ENCODE measurements at regions not wholly inside any gene's neighbourhood (a gene's known extent, or its start where the extent isn't known, plus 50 kb on each side); places are given as distances from the start of the nearest gene placed in this dataset.

GRCh38 chr7:68862261-68862660 lies 736.0 kb upstream of the AUTS2 start:
- Histone ChIP-seq H2BK20ac (ENCODE audit: low read depth, low read length) (no peak overlapping the region), H3K79me1 (ENCODE audit: low read depth in 1 of 2, low read length in 2 of 2) (no peaks in the 10 kb centered on the region), H2BK120ac (ENCODE audit: low read depth, low read length) (no peak overlapping the region), H3K9ac (ENCODE audit: low read depth, low read length) (no peak overlapping the region), H2BK15ac (ENCODE audit: low read depth, low read length) (no peak overlapping the region), H2AK5ac (ENCODE audit: low read depth, low read length) (no peak overlapping the region), H3K4me1 (ENCODE audit: control insufficient read depth, insufficient read depth, low read length) (no peaks in the 10 kb centered on the region), H4K8ac (ENCODE audit: low read depth in 2 of 2, low read length in 2 of 2) (no peak overlapping the region), H3K27ac (ENCODE audit: insufficient read depth, low read length) (no peak overlapping the region), H2AK9ac (replicated peaks; ENCODE audit: low read depth, low read length, poor library complexity) (no peak overlapping the region), H4K20me1 (ENCODE audit: insufficient read depth, low read length) (no peaks in the 10 kb centered on the region), H3K4me3 (ENCODE audit: insufficient read depth, low read depth, low read length) (no peak overlapping the region), H4K91ac (ENCODE audit: insufficient read depth, low read depth, low read length) (no peak overlapping the region), H3K9me3 (ENCODE audit: control insufficient read depth, insufficient read depth, low read length) (peaks cover 6% of the 10 kb centered on the region), H3K9me1 (ENCODE audit: insufficient read depth, low read length) (no peaks in the 10 kb centered on the region), H3K4ac (ENCODE audit: low read depth, low read length) (no peak overlapping the region), H3K18ac (ENCODE audit: low read depth, low read length) (no peak overlapping the region), H3K4me2 (ENCODE audit: low read depth, low read length) (no peak overlapping the region), H2BK5ac (ENCODE audit: low read depth, low read length, poor library complexity, severe bottlenecking) (no peak overlapping the region), H3K56ac (ENCODE audit: extremely low read depth, insufficient read depth, low read length) (no peak overlapping the region), H3K14ac (replicated peaks; ENCODE audit: low read depth, low read length) (no peak overlapping the region), H4K5ac (ENCODE audit: low read depth, low read length) (no peak overlapping the region), H3K23ac (ENCODE audit: low read depth, low read length) (no peak overlapping the region), H3K36me3 (ENCODE audit: control insufficient read depth, insufficient read depth, low read length) (no peaks in the 10 kb centered on the region), H2AFZ (replicated peaks; ENCODE audit: low read length, poor library complexity) (no peak overlapping the region), H3K27me3 (ENCODE audit: control insufficient read depth, insufficient read depth, low read length) (no peaks in the 10 kb centered on the region)
- no TSS peak for BruUV-seq (replicated peaks)
- WGBS, 2 experiments (ENCODE audit: extremely low coverage in 2 of 2, insufficient read length in 1 of 2), result 18% methylated on average over 2 of the region's 6 CpGs; no CpG with 5 or more reads in 1 of the 2 experiments
- in situ Hi-C loops (cut with MboI; ENCODE audit: low sequenced_read_pairs) (no loop called here), intact Hi-C loops (cut with micrococcal nuclease) (no loop called here), dilution Hi-C loops (cut with HindIII; ENCODE audit: low sequenced_read_pairs, unreplicated experiment) (no loop called here)
- ChIA-PET POLR2A (ENCODE audit: unreplicated experiment) (no interaction called here), CTCF (no interaction called here)
- TF ChIP-seq RAD21 (IDR thresholded peaks at IDR 0.05; ENCODE audit: low read length) (no peak), CEBPB (IDR thresholded peaks at IDR 0.05; ENCODE audit: low read depth, low read length) (no peak), MXI1 (IDR thresholded peaks at IDR 0.05; ENCODE audit: borderline replicate concordance, low read depth, low read length) (no peak), FOS (IDR thresholded peaks at IDR 0.05; ENCODE audit: low read depth, low read length) (no peak), SMC3 (IDR thresholded peaks at IDR 0.05; ENCODE audit: low read depth, low read length) (no peak), MAZ (IDR thresholded peaks at IDR 0.05; ENCODE audit: borderline replicate concordance, low read depth, low read length) (no peak), BHLHE40 (IDR thresholded peaks at IDR 0.05; ENCODE audit: low read depth, low read length) (no peak), RCOR1 (IDR thresholded peaks at IDR 0.05; ENCODE audit: insufficient replicate concordance, low read length) (no peak), MAFK (IDR thresholded peaks at IDR 0.05; ENCODE audit: low read depth, low read length) (no peak), POLR2A (IDR thresholded peaks at IDR 0.05; ENCODE audit: low read depth, low read length) (no peak), CHD1 (IDR thresholded peaks at IDR 0.05; ENCODE audit: low read depth, low read length) (no peak), CTCF (conservative IDR thresholded peaks at IDR 0.05; ENCODE audit: low read depth, low read length) (no peak), NFE2L2 (IDR thresholded peaks at IDR 0.05; ENCODE audit: low read depth, low read length) (no peak), ELK1 (IDR thresholded peaks at IDR 0.05; ENCODE audit: borderline replicate concordance, low read depth, low read length) (no peak), USF2 (IDR thresholded peaks at IDR 0.05; ENCODE audit: low read depth, low read length) (no peak), RFX5 (IDR thresholded peaks at IDR 0.05; ENCODE audit: low read depth, low read length) (no peak)
- DNase-seq (no peak), ATAC-seq (ENCODE audit: low read depth) (no peak)

All from IMR-90 (cell line).